Heart right ventricle (tissue), 16 donors: ENCODE measurements at regions not wholly inside any gene's neighbourhood (a gene's known extent, or its start where the extent isn't known, plus 50 kb on each side); places are given as distances from the start of the nearest gene placed in this dataset.
A peak's percentile ranks its signal among the peaks of the same experiment; 100 is the strongest.

Experiments used
- ATAC-seq, 8 donors: fragments of 200-7000 bp; cut with Tn5 transposase; one replicate each; pipeline ENCODE4 v1.9.1; 2020; ENCODE audit warnings: mild to moderate bottlenecking in 8 of 8, moderate library complexity in 8 of 8, moderate number of reproducible peaks in 1 of 8
- DNase-seq, 2 donors: peaks; one replicate each; pipeline ENCODE4 v3.0.0-alpha.2; 2020
- H3K27ac ChIP-seq, 10 donors: fragments of 200-600 bp; sonication (generic) in 2 of 10; one replicate each; pipeline versions ENCODE4 v1.5.0 to v1.8.0; 2020 to 2022; ENCODE audit warnings: mild to moderate bottlenecking in 3 of 10
- H3K27me3 ChIP-seq, 7 donors: fragments of 200-600 bp; one replicate each; pipeline ENCODE4 v1.8.0; 2021 to 2022; ENCODE audit warnings: mild to moderate bottlenecking in 2 of 7
- H3K36me3 ChIP-seq, 9 donors: fragments of 200-600 bp; sonication (generic) in 1 of 9; one replicate each; pipeline versions ENCODE4 v1.5.0 to v1.8.0; 2020 to 2022; ENCODE audit warnings: mild to moderate bottlenecking in 2 of 9
- H3K4me1 ChIP-seq, 9 donors: fragments of 200-600 bp; sonication (generic) in 1 of 9; one replicate each; pipeline versions ENCODE4 v1.5.0 to v1.8.0; 2020 to 2022; ENCODE audit warnings: mild to moderate bottlenecking in 4 of 9
- H3K4me3 ChIP-seq, 10 donors: fragments of 200-600 bp; sonication (generic) in 2 of 10; one replicate each; pipeline versions ENCODE4 v1.5.0 to v1.8.0; 2020 to 2022; ENCODE audit warnings: mild to moderate bottlenecking in 7 of 10, moderate library complexity in 2 of 10
- H3K9me3 ChIP-seq, 11 donors: fragments of 200-600 bp in 10 of 11; sonication (generic) in 2 of 11; one replicate each; pipeline versions ENCODE4 v1.5.0 to v1.8.0; 2013 to 2022; ENCODE audit warnings: mild to moderate bottlenecking in 2 of 11, control low read depth in 1 of 11, moderate library complexity in 1 of 11
- CTCF ChIP-seq, 9 donors: fragments of 200-600 bp; sonication (generic) in 2 of 9; IDR thresholded peaks; one replicate each; pipeline versions ENCODE4 v1.5.0 to v1.8.0; 2021 to 2022; ENCODE audit warnings: antibody characterized with exemption in 9 of 9, mild to moderate bottlenecking in 5 of 9, moderate library complexity in 1 of 9
- WGBS, 2 donors: extraction: QIAGEN DNeasy Blood & Tissue Kit; methylation state at CpG; one replicate each; pipeline ENCODE4 v1.1.7; 2013; ENCODE audit warnings: inconsistent platforms in 1 of 2; 5-methylcytosine and 5-hydroxymethylcytosine counted together
- intact Hi-C, 10 donors: fragments of 100-400 bp; cut with DNase I; formaldehyde crosslinking; loops; one replicate each; pipeline versions ENCODE4 v1.11.1 to v1.14.2; 2022
- donor health status: Arrhythmogenic right ventricular cardiomyopathy.
- donor health status: ischemic (EF 13 %, LVEDD 7.1; RV severe dilation, severe dysfunction).
- donor health status: healthy with polysubstance abuse.
- donor health status: DM: no; HTN: yes; CAD: no.
- donor health status: DM: no; HTN: no; CAD: no.
- donor health status: ischemic (EF 25% LVEDD 6.9; RV normal size, moderate dysfunction).
- donor health status: ischemic (EF 25% LVEDD 5.7; RV mildly dilated, moderate dysfunction).
- donor health status: healthy.
- donor health status: DM: yes; HTN: yes; CAD: no.
- donor health status: Ischemic cardiomyopathy.
- donor health status: ischemic (EF 35%, LVEDD 5.7; RV mildly dilated, moderate dysfunction).
- donor health status: nonischemic (EF 11% LVEDD 7.7; RV severe dilation, severe dysfunction).
- donor health status: DM: yes; HTN: yes; CAD: no.
- donor health status: PGD.
- donor health status: ischemic (EF 29% LVEDD 5.4; RV normal size, mild dysfunction).
- donor health status: nonischemic (EF 23%, LVEDD 6.1; RV moderate dilation, normal function).

- no peak overlapping the region for H3K4me3 ChIP-seq
- peaks cover 0 to 46% (median 28%) of the 10 kb centered on the region in 9 donors for H3K4me1 ChIP-seq
- TF ChIP-seq CTCF (IDR thresholded peaks at IDR 0.05): no peak
- H3K36me3 ChIP-seq: no peaks in the 10 kb centered on the region
- intact Hi-C loops: loop anchor here in 9 of 10 donors (5.0 to 10.0 kb wide), 11 partner anchors 199 to 1259 kb away; no protein-coding TSS in a partner anchor
- no peak for ATAC-seq
- H3K9me3 ChIP-seq: no peaks in the 10 kb centered on the region
- H3K27ac ChIP-seq: no peak overlapping the region
- no peak for DNase-seq
- H3K27me3 ChIP-seq: no peaks in the 10 kb centered on the region
- WGBS, 2 donors: 25 to 36% methylated on average over 1 of the region's 1 CpG
Observed at GRCh38 chr6:53985366-53985765, 125.9 kb upstream of the MLIP start.

GRCh38 chr6:53986165-53986720 is 125.0 kb upstream of the MLIP start:
- Histone ChIP-seq H3K4me3 (peak overlapping the region in 1 of 10 donors; percentile 16), H3K27ac (peak overlapping the region in 4 of 10 donors; percentile 34 to 66 (median 56)), H3K4me1 (peaks cover 0 to 46% (median 28%) of the 10 kb centered on the region in 9 donors), H3K27me3 (no peaks in the 10 kb centered on the region), H3K9me3 (no peaks in the 10 kb centered on the region), H3K36me3 (no peaks in the 10 kb centered on the region)
- intact Hi-C loops: loop anchor here in 9 of 10 donors (5.0 to 10.0 kb wide), 11 partner anchors 199 to 1259 kb away; no protein-coding TSS in a partner anchor
- DNase-seq (peak in 1 of 2 donors; percentile 47), ATAC-seq (peak; percentile 29 to 88 (median 77))
- WGBS, 2 donors: 13 to 20% methylated on average over 3 of the region's 3 CpGs
- TF ChIP-seq CTCF (IDR thresholded peaks at IDR 0.05): peak; percentile 32 to 86 (median 71)

GRCh38 chr6:53986721-53987521 is 124.3 kb upstream of the MLIP start:
- TF ChIP-seq CTCF (IDR thresholded peaks at IDR 0.05): no peak
- Histone ChIP-seq H3K36me3 (no peaks in the 10 kb centered on the region), H3K4me1 (peaks cover 0 to 46% (median 28%) of the 10 kb centered on the region in 9 donors), H3K9me3 (no peaks in the 10 kb centered on the region), H3K27me3 (no peaks in the 10 kb centered on the region), H3K27ac (peak overlapping the region; percentile 4 to 66 (median 36)), H3K4me3 (peak overlapping the region in 3 of 10 donors; percentile 2 to 16 (median 5))
- peak in 7 of 8 donors; percentile 36 to 64 (median 55) for ATAC-seq
- intact Hi-C loops: loop anchor here in 9 of 10 donors (5.0 to 10.0 kb wide), 11 partner anchors 198 to 1258 kb away; no protein-coding TSS in a partner anchor
- 33% methylated on average over 10 of the region's 10 CpGs for WGBS, 2 donors
- DNase-seq: no peak

GRCh38 chr6:53987522-53987888 is 123.7 kb upstream of the MLIP start:
- no peaks in the 10 kb centered on the region for H3K36me3 ChIP-seq
- no peak for TF ChIP-seq CTCF (IDR thresholded peaks at IDR 0.05)
- DNase-seq (no peak), ATAC-seq (peak in 5 of 8 donors; percentile 13 to 48 (median 22))
- no peaks in the 10 kb centered on the region for H3K9me3 ChIP-seq
- H3K4me3 ChIP-seq: peak overlapping the region in 1 of 10 donors; percentile 16
- intact Hi-C loops: loop anchor here in 9 of 10 donors (5.0 to 10.0 kb wide), 11 partner anchors 197 to 1257 kb away; no protein-coding TSS in a partner anchor
- peak overlapping the region in 7 of 10 donors; percentile 4 to 66 (median 52) for H3K27ac ChIP-seq
- peaks cover 0 to 46% (median 28%) of the 10 kb centered on the region in 9 donors for H3K4me1 ChIP-seq
- WGBS, 2 donors: 95 to 96% methylated on average over 4 of the region's 4 CpGs
- H3K27me3 ChIP-seq: no peaks in the 10 kb centered on the region
